DND-41 (cell line): ENCODE measurements at regions not wholly inside any gene's neighbourhood (a gene's known extent, or its start where the extent isn't known, plus 50 kb on each side); places are given as distances from the start of the nearest gene placed in this dataset.

ENCODE experiments used
- ATAC-seq: fragments of 200-7000 bp; cut with Tn5 transposase; 3 replicates; pipeline ENCODE4 v1.9.1; 2021; ENCODE audit warnings: low read depth; ENCODE audit not compliant: insufficient read depth
- DNase-seq: peaks from one replicate; pipeline ENCODE4 v3.0.0-alpha.2; 2020
- H2AFZ ChIP-seq: 2 replicates; pipeline ENCODE4 v1.6.0; 2012; ENCODE audit warnings: low read depth, low read length
- H3K27ac ChIP-seq: 2 replicates; pipeline ENCODE4 v1.5.1; 2012; ENCODE audit warnings: low read length, inconsistent platforms
- H3K27me3 ChIP-seq: fragments of 200-600 bp; sonication (generic); 2 replicates; pipeline ENCODE4 v1.6.0; 2012; ENCODE audit warnings: low read length, mild to moderate bottlenecking, inconsistent platforms; ENCODE audit not compliant: insufficient read depth, poor library complexity
- H3K36me3 ChIP-seq: 2 replicates; pipeline ENCODE4 v1.5.1; 2012; ENCODE audit warnings: low read length, inconsistent platforms; ENCODE audit not compliant: insufficient read depth
- H3K4me1 ChIP-seq: 2 replicates; pipeline ENCODE4 v1.5.1; 2012; ENCODE audit warnings: mild to moderate bottlenecking, low read length; ENCODE audit not compliant: insufficient read depth
- H3K4me2 ChIP-seq: 2 replicates; pipeline ENCODE4 v1.6.0; 2012; ENCODE audit warnings: mild to moderate bottlenecking, moderate library complexity, low read length, inconsistent platforms; ENCODE audit not compliant: insufficient read depth
- H3K4me3 ChIP-seq, 2 experiments: fragments of 200-600 bp in 1 of 2; shearing (Covaris generic) in 1 of 2; 2 replicates each; pipeline ENCODE4 v1.5.1; 2012 to 2016; ENCODE audit warnings: inconsistent platforms in 2 of 2, low read length in 2 of 2, mild to moderate bottlenecking in 2 of 2, low read depth in 1 of 2, moderate library complexity in 1 of 2
- H3K79me2 ChIP-seq: 2 replicates; pipeline ENCODE4 v1.6.0; 2012; ENCODE audit warnings: low read length, inconsistent platforms; ENCODE audit not compliant: insufficient read depth
- H3K9ac ChIP-seq: 2 replicates; pipeline ENCODE4 v1.6.0; 2012; ENCODE audit warnings: low read depth, mild to moderate bottlenecking, inconsistent platforms, low read length, moderate library complexity
- H3K9me3 ChIP-seq: 2 replicates; pipeline ENCODE4 v1.5.1; 2012; ENCODE audit warnings: low read length, moderate library complexity, mild to moderate bottlenecking, inconsistent platforms; ENCODE audit not compliant: insufficient read depth, severe bottlenecking
- H4K20me1 ChIP-seq: 2 replicates; pipeline ENCODE4 v1.6.0; 2012; ENCODE audit warnings: low read length; ENCODE audit not compliant: insufficient read depth
- CTCF ChIP-seq: IDR thresholded peaks from 2 replicates; pipeline ENCODE4 v1.5.1; 2012; ENCODE audit warnings: borderline replicate concordance, low read length, moderate library complexity, mild to moderate bottlenecking; ENCODE audit not compliant: poor library complexity, severe bottlenecking; ENCODE audit errors: extremely low read depth
- EZH2 ChIP-seq: IDR thresholded peaks from 3 replicates; pipeline ENCODE4 v1.6.1; 2012; ENCODE audit warnings: borderline replicate concordance, low read depth, mild to moderate bottlenecking, moderate library complexity, low read length, inconsistent platforms; ENCODE audit not compliant: severe bottlenecking

- Histone ChIP-seq H3K9me3 (no peaks in the 10 kb centered on the region), H3K27ac (no peak overlapping the region)
- ATAC-seq, result no peak
Measured at GRCh38 chr9:18410983-18411382, 63.0 kb upstream of the ADAMTSL1 start.

GRCh38 chr9:18421391-18421790, 52.6 kb upstream of the ADAMTSL1 start:
- TF ChIP-seq CTCF, result no peak
- no peak for TF ChIP-seq EZH2
- no peaks in the 10 kb centered on the region for H3K9me3 ChIP-seq
- H3K4me3 ChIP-seq, result no peak overlapping the region
- H4K20me1 ChIP-seq, result no peaks in the 10 kb centered on the region
- H3K9ac ChIP-seq, result no peak overlapping the region
- no peak for DNase-seq
- no peak overlapping the region for H3K4me2 ChIP-seq
- H3K36me3 ChIP-seq, result no peaks in the 10 kb centered on the region
- no peaks in the 10 kb centered on the region for H3K79me2 ChIP-seq
- no peak overlapping the region for H3K27ac ChIP-seq
- H3K27me3 ChIP-seq, result peaks cover 3% of the 10 kb centered on the region
- ATAC-seq, result no peak
- no peak overlapping the region for H2AFZ ChIP-seq
- no peaks in the 10 kb centered on the region for H3K4me1 ChIP-seq

More at GRCh38 chr9:18410983-18411382, 63.0 kb upstream of the ADAMTSL1 start:
- Histone ChIP-seq H3K4me2 (no peak overlapping the region), H4K20me1 (no peaks in the 10 kb centered on the region), H3K4me3 (no peak overlapping the region), H3K4me1 (no peaks in the 10 kb centered on the region), H3K36me3 (no peaks in the 10 kb centered on the region), H3K27me3 (no peaks in the 10 kb centered on the region), H3K9ac (no peak overlapping the region), H2AFZ (no peak overlapping the region), H3K79me2 (no peaks in the 10 kb centered on the region)
- DNase-seq, result no peak
- TF ChIP-seq EZH2 (no peak), CTCF (no peak)

- ATAC-seq (no peak), DNase-seq (no peak)
- Histone ChIP-seq H3K27ac (no peak overlapping the region), H3K4me2 (no peak overlapping the region), H3K9me3 (no peaks in the 10 kb centered on the region), H3K36me3 (no peaks in the 10 kb centered on the region), H3K79me2 (no peaks in the 10 kb centered on the region), H2AFZ (no peak overlapping the region), H3K27me3 (peaks cover 3% of the 10 kb centered on the region), H3K4me3 (no peak overlapping the region), H4K20me1 (no peaks in the 10 kb centered on the region), H3K9ac (no peak overlapping the region), H3K4me1 (no peaks in the 10 kb centered on the region)
- TF ChIP-seq EZH2 (no peak), CTCF (no peak)
Measured at GRCh38 chr9:18422296-18423036, 51.5 kb upstream of the ADAMTSL1 start.
